ENCODE measurements at regions not wholly inside any gene's neighbourhood (a gene's known extent, or its start where the extent isn't known, plus 50 kb on each side); places are given as distances from the start of the nearest gene placed in this dataset.

- no peak for DNase-seq
Observed at GRCh38 chr12:127267128-127267527, 999.8 kb upstream of the TMEM132C start.

DNA sequence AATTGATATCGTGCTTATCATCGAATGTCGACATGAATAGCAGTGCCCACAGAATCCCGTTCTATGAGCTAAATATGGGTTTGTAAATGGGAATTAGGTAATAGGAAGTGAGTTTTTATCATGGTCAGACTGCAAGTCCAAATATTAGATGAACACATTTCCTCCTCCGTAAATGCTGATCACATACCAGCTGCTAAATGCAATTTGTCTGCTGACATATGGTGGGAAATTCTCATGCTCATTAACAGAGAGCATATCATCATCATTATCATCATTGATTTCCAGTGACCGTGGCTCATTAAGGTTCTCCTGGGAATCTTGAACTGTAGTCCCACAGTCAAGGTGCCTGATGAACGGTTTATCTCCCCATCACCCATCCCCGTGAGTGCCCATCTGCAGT is 998.8 kb upstream of the TMEM132C start:
- DNase-seq: no peak

DNA sequence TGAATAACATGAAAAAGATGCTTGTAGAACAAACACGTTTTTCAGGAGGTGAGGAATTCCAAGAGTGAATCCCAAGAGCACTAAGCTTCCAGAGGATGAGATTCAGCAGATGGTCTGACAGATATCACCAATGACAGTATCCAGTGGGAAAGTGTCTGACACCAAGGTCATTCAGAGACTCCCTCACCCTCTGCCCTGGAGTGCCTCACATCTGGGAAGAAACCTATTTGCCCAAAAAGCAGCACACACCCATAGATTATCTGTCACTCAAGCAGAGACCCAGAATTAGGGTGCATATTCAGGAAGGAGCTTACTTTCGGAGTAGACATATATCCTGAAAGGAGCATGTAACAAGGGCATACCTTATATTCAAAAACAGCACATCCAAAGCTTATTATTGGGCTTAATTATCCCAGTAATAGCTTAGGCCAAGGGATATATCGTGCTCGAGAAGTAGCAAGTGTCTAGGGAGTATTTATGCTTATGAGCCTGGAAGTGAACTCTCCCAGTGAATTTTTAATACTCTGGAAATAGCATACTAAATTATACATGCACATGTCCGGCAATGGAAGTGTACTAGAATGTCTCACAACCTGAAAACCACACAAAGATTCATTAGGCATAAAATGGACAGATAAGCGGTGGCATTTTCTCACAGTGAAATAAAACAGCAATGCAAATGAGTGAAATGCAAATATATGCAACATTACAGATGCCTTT is 998.1 kb upstream of the TMEM132C start:
- DNase-seq: no peak

- DNase-seq: no peak
Observed at GRCh38 chr12:127270193-127270592, 996.8 kb upstream of the TMEM132C start.

DNA sequence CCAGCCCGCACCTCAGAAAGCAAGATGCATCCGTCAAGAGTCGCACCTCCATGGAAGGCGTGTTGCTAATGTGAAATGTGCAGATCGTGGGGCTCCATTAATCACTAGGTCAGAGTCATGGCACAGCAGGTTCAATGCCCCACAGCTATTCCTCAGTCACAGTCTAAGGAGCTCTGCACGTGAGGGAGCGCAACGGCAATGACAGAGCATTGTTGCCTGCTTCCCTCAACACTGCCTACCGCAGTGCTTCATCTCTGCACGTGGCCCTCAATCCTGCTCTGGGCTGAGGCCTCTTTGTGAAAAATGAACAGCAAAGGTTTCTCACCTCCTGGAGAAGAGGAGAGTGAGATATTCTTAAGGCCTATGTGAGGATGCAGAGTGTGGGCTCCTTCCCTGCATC is 995.2 kb upstream of the TMEM132C start:
- DNase-seq: no peak

DNA sequence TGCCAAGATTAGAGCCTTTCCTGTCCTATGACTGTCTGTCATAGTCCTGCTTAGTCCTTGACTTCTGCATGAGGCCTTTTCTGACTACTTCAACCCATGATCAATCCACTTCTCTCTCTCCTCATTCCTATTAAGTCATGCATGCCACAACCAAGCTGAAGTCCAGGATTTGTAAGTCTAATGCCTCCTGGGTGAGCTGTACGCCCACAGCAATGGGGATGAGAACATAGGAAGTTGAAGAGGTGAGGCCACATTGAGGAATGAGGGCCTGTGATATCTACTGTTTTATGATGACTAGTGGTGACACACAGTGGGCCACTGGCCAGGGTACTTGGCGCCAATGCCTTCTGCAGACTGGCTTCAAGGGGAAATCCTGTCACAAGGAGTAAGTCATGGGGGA is 994.1 kb upstream of the TMEM132C start:
- DNase-seq: no peak

GRCh38 chr12:127273626-127274025 is 993.3 kb upstream of the TMEM132C start:
- no peak for DNase-seq

DNA sequence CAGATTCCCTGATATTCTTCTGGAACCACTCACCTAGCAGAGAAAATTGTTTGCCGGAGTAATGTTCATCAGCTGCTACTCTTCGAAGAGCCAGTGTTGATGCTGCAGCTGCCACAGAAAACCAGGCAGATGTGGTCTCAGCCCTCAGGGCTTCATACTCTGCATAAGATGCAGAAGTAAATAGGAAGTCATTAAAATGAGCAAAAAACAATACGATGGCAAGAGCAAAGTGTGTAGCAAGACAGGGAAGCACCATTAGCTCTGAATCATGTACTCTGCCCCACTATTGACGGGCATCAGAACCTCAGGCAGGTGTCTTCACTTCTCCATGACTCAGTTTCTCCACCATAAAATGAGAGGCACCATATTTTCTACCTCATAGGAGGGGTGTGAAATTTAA is 991.6 kb upstream of the TMEM132C start:
- DNase-seq: no peak

- no peak for DNase-seq
Observed at GRCh38 chr12:127277882-127278281, 989.1 kb upstream of the TMEM132C start.

DNA sequence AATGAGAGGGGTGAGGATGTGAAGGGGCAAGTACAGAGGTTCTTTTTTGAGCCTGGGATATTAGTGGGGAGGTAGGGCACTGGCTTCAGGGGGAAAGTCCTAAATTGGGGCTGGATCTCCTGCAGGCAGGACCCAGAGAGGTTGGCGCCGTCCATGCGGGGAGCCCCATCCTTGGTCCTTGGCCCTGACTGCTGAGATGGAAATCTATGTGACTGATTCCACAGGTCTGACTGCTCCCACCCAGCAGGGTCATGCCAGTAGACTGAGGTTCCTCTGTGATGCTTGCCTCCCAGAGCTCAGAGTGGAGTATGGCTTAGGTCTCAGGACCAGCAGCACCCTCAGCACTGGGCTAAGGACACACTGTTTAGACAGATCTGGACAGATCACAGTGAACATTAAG is 988.6 kb upstream of the TMEM132C start:
- no peak for DNase-seq

GRCh38 chr12:127280393-127281275 is 986.3 kb upstream of the TMEM132C start:
- peak in 18 of 58 donors; percentile 1 to 42 (median 9) for DNase-seq

DNA sequence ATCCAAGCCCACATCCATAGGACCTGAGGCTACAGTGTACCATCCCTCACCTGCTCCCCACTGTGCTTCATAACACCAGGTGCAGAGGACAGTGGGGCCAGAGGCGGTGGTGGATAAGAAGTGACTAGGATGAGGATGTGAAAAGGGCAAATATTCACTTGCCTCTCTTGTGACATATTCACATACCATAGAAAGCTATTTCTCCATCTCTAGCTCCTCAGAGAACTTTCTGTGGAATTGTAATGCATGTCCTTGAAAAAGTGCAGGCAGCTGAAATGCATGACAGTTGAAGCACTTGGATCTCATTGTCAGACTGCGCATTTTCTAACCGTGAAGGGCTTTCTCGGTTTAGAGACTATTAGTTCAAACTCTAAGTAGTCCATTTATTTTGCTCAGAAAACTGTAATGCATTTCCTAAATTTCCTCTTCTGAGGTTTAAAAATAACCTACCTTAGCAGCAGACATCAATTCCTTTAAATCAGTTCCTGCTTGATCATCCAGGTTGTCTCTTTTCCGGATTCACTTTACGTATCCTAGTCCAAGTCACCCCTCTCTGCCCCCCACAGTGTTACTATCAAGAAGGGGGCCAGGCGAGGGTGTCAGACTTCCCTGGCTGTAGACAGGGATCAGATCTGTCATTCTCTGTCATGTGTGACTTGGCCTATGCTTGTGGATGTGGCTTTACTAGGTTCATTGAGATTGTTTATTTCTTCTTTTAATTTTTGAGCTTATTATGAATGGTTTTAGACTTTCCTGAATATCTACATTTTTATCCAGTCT is 984.0 kb upstream of the TMEM132C start:
- no peak for DNase-seq

DNA sequence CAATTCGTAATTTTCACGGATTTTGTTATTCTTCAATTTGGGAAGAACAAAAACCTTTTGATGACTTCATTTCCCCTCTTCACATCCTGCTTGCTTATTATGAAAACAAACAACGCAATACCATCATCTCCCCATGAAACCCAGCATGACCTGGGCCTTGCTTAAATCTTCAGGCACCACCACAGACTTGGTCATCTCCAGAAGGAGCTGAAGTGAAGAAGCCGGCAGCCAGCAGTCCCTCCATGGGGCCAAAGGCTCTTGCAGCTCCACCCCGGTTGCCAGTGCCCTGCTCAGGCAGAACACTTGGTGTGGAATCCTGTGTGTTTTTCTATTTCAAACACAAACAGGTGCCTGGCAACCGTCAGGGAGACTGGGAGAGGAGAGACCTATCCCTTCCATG is 982.9 kb upstream of the TMEM132C start:
- no peak for DNase-seq

DNA sequence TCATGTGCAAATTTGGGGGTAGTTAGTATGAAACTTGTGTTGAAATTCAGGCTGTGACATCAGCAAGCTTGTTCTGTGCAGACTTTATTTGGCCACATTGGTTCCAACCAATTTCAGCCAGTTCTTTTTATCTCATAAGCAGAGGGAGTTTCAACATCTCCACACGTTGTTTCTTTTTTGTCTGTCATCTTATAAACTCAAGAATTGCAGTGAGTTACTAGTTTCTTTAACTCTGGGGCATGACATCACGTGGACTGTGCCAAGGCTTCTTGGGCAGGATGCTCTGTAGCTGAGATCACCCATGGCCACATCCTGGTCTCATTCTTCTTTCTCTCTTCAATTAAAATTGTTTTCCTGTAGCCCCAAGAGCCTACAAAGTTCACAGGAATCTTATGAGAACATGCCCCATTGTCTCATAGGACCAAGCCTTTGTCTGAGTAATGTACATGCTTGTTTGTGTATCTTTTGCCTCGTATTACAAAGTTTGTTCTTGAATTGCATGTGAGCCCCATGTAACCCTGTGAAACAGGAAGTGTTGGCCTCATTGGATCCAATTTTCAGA is 982.0 kb upstream of the TMEM132C start:
- no peak for DNase-seq

DNA sequence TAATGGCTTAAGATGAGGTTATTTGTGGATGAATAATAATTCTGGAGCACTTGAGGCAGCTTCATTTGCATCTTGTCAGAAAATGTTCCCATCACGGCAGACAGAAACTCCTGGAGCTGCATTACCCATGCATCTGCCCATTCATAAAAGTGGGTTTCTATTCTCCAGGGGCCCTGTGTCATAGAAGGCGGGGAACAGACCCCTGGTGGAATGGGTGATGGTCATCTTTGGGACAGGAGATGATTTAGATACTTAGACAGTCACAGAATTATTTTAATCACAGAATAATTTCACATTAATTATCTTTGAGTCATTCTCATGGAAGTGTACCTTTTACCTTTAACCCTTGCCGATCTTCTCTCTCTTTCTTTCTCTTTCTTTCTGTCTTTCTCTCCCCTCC is 980.7 kb upstream of the TMEM132C start:
- no peak for DNase-seq

DNA sequence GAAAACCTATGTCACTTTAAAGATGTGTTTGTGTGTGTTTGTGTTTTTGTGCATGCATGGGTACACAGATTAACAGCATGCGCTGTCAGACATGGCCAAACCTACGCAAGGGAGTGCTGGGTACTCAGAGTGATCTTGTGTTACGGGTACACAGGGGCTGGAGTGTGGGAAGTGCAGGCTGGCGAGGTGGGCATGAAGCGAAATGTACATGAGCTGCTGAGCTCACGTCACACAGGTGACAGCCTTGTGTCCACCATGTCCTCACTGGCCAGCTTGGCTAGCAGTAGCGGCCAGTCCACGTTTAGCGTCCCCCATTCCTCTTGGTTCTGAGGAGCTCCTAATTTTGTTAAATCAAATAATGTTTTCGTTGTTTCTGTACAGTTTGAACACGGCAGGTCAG is 979.7 kb upstream of the TMEM132C start:
- no peak for DNase-seq

DNA sequence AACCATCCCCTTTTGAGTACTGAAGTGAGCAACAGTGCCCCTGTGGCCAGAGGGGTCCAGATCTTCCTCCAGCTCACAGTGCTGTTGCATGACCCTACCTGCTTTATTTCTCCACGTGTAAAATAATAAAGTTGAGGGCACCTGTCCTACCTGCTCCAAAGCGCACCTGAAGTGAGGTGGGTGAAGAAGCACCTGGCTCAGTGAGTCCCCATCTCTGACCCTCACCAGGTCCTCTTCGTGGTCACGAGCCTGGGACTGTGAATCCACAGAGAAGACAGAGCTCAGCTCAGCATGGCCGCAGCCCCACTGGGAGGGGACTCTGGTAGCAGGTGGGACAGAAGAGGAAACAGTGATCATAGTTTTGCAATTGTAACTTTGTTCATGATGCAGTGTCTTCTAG is 976.7 kb upstream of the TMEM132C start:
- DNase-seq: no peak

DNA sequence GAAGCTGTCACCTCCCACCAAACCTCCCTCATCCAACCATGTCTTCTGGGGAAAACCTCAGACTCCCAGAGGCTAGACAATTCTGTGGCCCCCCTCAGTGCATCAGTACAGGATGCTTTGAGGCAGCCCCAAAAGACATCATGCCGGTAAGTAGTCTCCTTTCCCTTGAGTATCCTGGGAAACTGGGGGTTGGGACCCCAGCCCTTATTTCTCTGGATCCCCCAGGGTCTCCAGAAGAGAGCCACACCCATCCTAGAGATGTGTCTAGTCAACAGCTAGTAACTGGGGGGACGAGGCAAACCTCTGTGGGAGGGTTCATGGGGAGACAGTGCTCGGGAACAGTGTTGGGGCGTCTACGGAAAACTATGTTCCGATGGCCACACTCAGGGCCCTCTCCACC is 974.2 kb upstream of the TMEM132C start:
- DNase-seq: no peak

DNA sequence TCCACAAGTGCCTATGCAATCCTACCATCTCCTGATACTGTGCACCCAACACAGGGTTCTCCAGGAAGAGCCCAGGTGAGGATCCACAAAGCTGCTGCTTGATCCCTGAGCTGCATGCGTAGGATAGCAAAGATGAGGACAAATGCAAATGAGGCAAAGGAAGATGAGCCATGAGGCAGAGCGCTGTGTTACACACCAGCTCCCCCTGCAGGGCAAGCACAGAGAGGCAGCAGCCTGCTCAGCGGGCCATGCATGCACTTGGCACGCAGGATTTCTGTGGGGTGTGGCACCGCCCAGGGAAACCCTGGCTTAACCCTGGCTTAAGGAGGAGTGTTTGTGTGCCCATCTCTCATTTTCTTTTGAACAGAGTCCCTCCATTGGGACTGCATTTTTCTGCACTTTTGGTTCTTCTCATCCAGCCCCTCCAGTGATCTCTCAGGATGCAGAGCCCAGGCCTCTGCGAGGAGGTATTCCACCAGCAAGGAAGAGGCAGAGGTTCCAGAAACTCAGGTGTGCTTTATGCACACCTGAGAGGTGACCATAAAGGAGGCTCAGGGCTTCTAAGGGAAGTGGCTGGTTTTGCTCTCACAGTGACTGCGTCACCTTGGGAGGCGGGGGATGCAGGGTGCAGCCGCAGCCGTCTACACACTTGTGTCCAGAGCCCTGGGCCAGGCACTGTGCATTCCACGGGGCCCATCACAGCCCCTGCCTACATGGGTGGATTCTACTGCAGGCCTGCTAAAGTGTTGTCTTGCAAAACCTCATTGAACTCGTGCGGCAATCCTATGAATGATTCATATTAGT is 973.3 kb upstream of the TMEM132C start:
- peak in 36 of 58 donors; percentile 0 to 53 (median 16) for DNase-seq

DNA sequence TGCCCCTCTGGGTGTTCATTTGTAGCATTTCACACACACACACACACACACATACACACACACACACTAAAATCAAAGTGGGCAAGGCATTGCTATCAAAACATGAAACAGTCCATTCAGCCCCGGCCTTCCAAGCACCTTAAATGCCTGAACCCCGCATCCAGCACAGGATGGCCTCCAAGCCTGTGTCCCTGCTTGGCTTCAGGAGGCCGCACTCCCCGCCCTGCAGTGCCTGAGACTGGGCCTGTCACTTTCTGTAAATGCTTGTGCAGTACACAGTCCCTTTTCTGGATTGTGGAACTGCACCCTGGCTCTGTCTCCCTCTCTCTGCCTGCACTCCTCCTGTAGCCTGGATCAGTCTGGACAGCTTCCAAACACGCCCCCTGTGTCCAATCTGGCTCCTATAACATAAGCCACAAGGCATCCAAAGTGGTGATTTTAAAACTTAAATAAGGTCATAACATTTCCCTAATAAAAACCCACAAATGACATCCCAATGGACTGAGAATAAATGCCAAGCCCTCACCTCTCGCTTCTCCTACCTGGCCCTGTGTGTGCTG is 972.2 kb upstream of the TMEM132C start:
- peak in 5 of 58 donors; percentile 5 to 26 (median 12) for DNase-seq
